HFFc6 (cell line): ENCODE measurements at regions not wholly inside any gene's neighbourhood (a gene's known extent, or its start where the extent isn't known, plus 50 kb on each side); places are given as distances from the start of the nearest gene placed in this dataset.

Source experiments
- DNase-seq: peaks from one replicate; pipeline ENCODE4 v3.0.0-alpha.2; 2018
- H3K27ac Mint-ChIP-seq: 2 replicates; pipeline ENCODE4 v1.8.0; 2020; ENCODE audit warnings: mild to moderate bottlenecking, mixed read lengths
- H3K27me3 Mint-ChIP-seq: 2 replicates; pipeline ENCODE4 v1.8.0; 2021; ENCODE audit warnings: mild to moderate bottlenecking, moderate library complexity, mixed read lengths; ENCODE audit not compliant: insufficient read depth
- H3K36me3 Mint-ChIP-seq: 2 replicates; pipeline ENCODE4 v1.8.0; 2021; ENCODE audit warnings: low read depth, mixed read lengths
- H3K4me1 Mint-ChIP-seq: 2 replicates; pipeline ENCODE4 v1.8.0; 2020; ENCODE audit warnings: low read depth, mixed read lengths
- H3K4me3 Mint-ChIP-seq: 2 replicates; pipeline ENCODE4 v1.8.0; 2020; ENCODE audit warnings: mild to moderate bottlenecking, moderate library complexity, mixed read lengths
- H3K9me3 Mint-ChIP-seq: 2 replicates; pipeline ENCODE4 v1.8.0; 2020; ENCODE audit warnings: mild to moderate bottlenecking, mixed read lengths
- TF ChIP-seq, protein P1 (sequence below): fragments of 200-600 bp; sonication (generic); IDR thresholded peaks from 2 replicates; pipeline ENCODE4 v1.5.0; 2021; ENCODE audit warnings: antibody characterized with exemption, mild to moderate bottlenecking

DNA sequence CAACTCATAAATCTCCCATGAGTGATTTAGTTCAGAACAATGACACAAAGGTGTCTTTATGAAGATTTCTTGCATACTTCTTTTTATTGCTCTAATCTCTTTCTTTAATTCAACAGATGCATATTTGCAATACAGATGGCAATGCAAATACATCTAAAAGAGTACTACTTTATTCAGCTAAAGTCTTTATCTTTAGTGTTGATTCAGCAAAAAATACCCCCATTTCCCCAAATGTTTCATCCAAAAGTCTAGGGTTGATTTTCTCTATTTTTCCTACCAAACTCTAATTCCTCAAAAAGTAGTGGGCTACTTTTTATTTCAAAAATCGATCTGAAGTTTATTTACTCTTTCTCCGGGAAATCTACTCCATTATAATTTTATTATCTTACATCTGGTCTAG is 1055.2 kb downstream of the STIM2 start:
- Mint-ChIP-seq H3K4me3 (no peak overlapping the region), H3K27ac (no peak overlapping the region), H3K9me3 (no peaks in the 10 kb centered on the region), H3K36me3 (no peaks in the 10 kb centered on the region; the same call in 1 of the 2 replicates), H3K4me1 (peaks cover 28% of the 10 kb centered on the region), H3K27me3 (no peaks in the 10 kb centered on the region)
- TF ChIP-seq, protein P1, sequence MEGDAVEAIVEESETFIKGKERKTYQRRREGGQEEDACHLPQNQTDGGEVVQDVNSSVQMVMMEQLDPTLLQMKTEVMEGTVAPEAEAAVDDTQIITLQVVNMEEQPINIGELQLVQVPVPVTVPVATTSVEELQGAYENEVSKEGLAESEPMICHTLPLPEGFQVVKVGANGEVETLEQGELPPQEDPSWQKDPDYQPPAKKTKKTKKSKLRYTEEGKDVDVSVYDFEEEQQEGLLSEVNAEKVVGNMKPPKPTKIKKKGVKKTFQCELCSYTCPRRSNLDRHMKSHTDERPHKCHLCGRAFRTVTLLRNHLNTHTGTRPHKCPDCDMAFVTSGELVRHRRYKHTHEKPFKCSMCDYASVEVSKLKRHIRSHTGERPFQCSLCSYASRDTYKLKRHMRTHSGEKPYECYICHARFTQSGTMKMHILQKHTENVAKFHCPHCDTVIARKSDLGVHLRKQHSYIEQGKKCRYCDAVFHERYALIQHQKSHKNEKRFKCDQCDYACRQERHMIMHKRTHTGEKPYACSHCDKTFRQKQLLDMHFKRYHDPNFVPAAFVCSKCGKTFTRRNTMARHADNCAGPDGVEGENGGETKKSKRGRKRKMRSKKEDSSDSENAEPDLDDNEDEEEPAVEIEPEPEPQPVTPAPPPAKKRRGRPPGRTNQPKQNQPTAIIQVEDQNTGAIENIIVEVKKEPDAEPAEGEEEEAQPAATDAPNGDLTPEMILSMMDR: no peak
- DNase-seq: no peak

DNA sequence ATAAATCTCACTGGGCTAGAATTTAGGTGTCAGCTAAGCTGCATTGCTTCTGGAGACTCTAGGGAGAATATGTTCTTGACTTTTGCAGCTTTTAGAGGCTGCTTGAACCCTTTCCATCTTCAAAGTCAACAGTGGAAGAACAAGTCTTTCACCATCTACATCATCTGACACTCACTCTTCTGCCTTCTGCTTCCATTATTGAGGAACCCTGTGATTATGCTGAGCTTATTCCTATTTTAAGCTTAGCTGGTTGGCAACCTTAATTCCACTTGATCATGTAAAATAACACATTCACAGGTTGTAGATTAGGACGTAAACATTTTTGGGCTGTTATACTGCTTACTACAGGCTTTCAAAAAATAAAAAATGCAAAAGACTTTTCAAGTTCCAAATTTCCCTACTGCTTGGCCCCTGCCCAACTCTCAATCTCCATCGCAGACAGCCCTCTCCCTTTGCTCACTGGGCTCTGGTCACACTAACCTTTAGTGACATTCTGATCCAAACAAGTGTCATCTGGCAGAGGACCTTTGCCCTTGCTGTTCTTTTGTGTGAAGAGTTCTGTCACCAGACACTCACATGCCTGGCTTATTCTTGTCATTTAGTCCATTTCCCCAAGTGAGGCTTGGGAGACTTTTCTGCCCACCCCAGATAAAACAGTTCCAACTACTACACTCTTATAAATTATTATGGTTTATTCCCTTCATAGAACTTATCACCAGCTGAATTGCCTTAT is 1056.0 kb downstream of the STIM2 start:
- TF ChIP-seq, protein P1: no peak
- Mint-ChIP-seq H3K36me3 (no peaks in the 10 kb centered on the region; the same call in 1 of the 2 replicates), H3K4me1 (peaks cover 32% of the 10 kb centered on the region), H3K27me3 (no peaks in the 10 kb centered on the region), H3K9me3 (no peaks in the 10 kb centered on the region), H3K4me3 (no peak overlapping the region), H3K27ac (no peak overlapping the region)
- no peak for DNase-seq

GRCh38 chr4:27917381-27917780 is 1056.7 kb downstream of the STIM2 start:
- no peak for DNase-seq
- H3K36me3 Mint-ChIP-seq: no peaks in the 10 kb centered on the region; the same call in 1 of the 2 replicates
- H3K27me3 Mint-ChIP-seq: no peaks in the 10 kb centered on the region
- no peaks in the 10 kb centered on the region for H3K9me3 Mint-ChIP-seq
- TF ChIP-seq, protein P1: no peak
- H3K4me3 Mint-ChIP-seq: no peak overlapping the region
- peaks cover 40% of the 10 kb centered on the region for H3K4me1 Mint-ChIP-seq
- no peak overlapping the region for H3K27ac Mint-ChIP-seq

GRCh38 chr4:27921231-27921630 is 1060.6 kb downstream of the STIM2 start:
- TF ChIP-seq, protein P1: no peak
- H3K27me3 Mint-ChIP-seq: no peaks in the 10 kb centered on the region
- H3K9me3 Mint-ChIP-seq: no peaks in the 10 kb centered on the region
- DNase-seq: peak; percentile 48
- H3K36me3 Mint-ChIP-seq: no peaks in the 10 kb centered on the region
- H3K27ac Mint-ChIP-seq: peak overlapping the region; percentile 22
- H3K4me1 Mint-ChIP-seq: peaks cover 33% of the 10 kb centered on the region
- H3K4me3 Mint-ChIP-seq: peak overlapping the region; percentile 32

GRCh38 chr4:27928761-27929540 is 1068.3 kb downstream of the STIM2 start:
- TF ChIP-seq, protein P1: no peak
- H3K9me3 Mint-ChIP-seq: no peaks in the 10 kb centered on the region
- H3K4me3 Mint-ChIP-seq: peak overlapping the region; percentile 60
- peaks cover 28% of the 10 kb centered on the region for H3K4me1 Mint-ChIP-seq
- no peaks in the 10 kb centered on the region; the same call in 1 of the 2 replicates for H3K36me3 Mint-ChIP-seq
- H3K27ac Mint-ChIP-seq: no peak overlapping the region; the same call in 1 of the 2 replicates
- no peak for DNase-seq
- no peaks in the 10 kb centered on the region for H3K27me3 Mint-ChIP-seq
